ENCODE measurements at regions not wholly inside any gene's neighbourhood (a gene's known extent, or its start where the extent isn't known, plus 50 kb on each side); places are given as distances from the start of the nearest gene placed in this dataset.
A peak's percentile ranks its signal among the peaks of the same experiment; 100 is the strongest.

- DNase-seq = no peak
- H3K9me3 Mint-ChIP-seq = no peaks in the 10 kb centered on the region
- TF ChIP-seq CTCF (IDR thresholded peaks at IDR 0.05) = no peak
- no peaks in the 10 kb centered on the region for H3K36me3 Mint-ChIP-seq (ENCODE audit: low read depth)
- H3K27me3 Mint-ChIP-seq (ENCODE audit: insufficient read depth) = no peaks in the 10 kb centered on the region; the same call in 1 of the 2 replicates
- H3K27ac Mint-ChIP-seq = no peak overlapping the region
- H3K4me3 Mint-ChIP-seq = no peak overlapping the region
- peaks cover 81% of the 10 kb centered on the region for H3K4me1 Mint-ChIP-seq (ENCODE audit: low read depth)
These were observed 72.5 kb downstream of the COPS8 start for GRCh38 chr2:237158194-237158593.

- peak overlapping the region; percentile 78 for H3K27ac Mint-ChIP-seq
- H3K27me3 Mint-ChIP-seq (ENCODE audit: insufficient read depth) = no peaks in the 10 kb centered on the region; the same call in 1 of the 2 replicates
- H3K4me3 Mint-ChIP-seq = peak overlapping the region; percentile 4
- peak; percentile 33 for DNase-seq
- H3K4me1 Mint-ChIP-seq (ENCODE audit: low read depth) = peaks cover 82% of the 10 kb centered on the region
- H3K36me3 Mint-ChIP-seq (ENCODE audit: low read depth) = no peaks in the 10 kb centered on the region
- no peaks in the 10 kb centered on the region for H3K9me3 Mint-ChIP-seq
- TF ChIP-seq CTCF (IDR thresholded peaks at IDR 0.05) = no peak
These were observed 73.6 kb downstream of the COPS8 start for GRCh38 chr2:237159006-237159911.

- peaks cover 85% of the 10 kb centered on the region for H3K4me1 Mint-ChIP-seq (ENCODE audit: low read depth)
- no peaks in the 10 kb centered on the region for H3K9me3 Mint-ChIP-seq
These were observed 74.7 kb downstream of the COPS8 start for GRCh38 chr2:237160271-237160919.

GRCh38 chr2:237161189-237161588 is 75.5 kb downstream of the COPS8 start:
- Mint-ChIP-seq H3K4me3 (no peak overlapping the region), H3K9me3 (no peaks in the 10 kb centered on the region), H3K27me3 (ENCODE audit: insufficient read depth) (no peaks in the 10 kb centered on the region; the same call in none of the 2 replicates), H3K4me1 (ENCODE audit: low read depth) (peaks cover 85% of the 10 kb centered on the region), H3K27ac (no peak overlapping the region), H3K36me3 (ENCODE audit: low read depth) (no peaks in the 10 kb centered on the region)
- TF ChIP-seq CTCF (IDR thresholded peaks at IDR 0.05) = no peak
- DNase-seq = no peak

More at GRCh38 chr2:237160271-237160919, 74.7 kb downstream of the COPS8 start:
- H3K27me3 Mint-ChIP-seq (ENCODE audit: insufficient read depth) = no peaks in the 10 kb centered on the region; the same call in 1 of the 2 replicates
- H3K27ac Mint-ChIP-seq = no peak overlapping the region
- DNase-seq = no peak
- H3K4me3 Mint-ChIP-seq = no peak overlapping the region
- peak; percentile 17; the same call in 1 of the 2 replicates for TF ChIP-seq CTCF (IDR thresholded peaks at IDR 0.05)
- H3K36me3 Mint-ChIP-seq (ENCODE audit: low read depth) = no peaks in the 10 kb centered on the region

GRCh38 chr2:237162959-237163358 is 77.3 kb downstream of the COPS8 start:
- no peak for TF ChIP-seq CTCF (IDR thresholded peaks at IDR 0.05)
- Mint-ChIP-seq H3K36me3 (ENCODE audit: low read depth) (0 out of 2 replicates have a peak, but pooled peaks cover 2% of the 10 kb centered on the region), H3K27ac (no peak overlapping the region), H3K9me3 (no peaks in the 10 kb centered on the region), H3K4me3 (no peak overlapping the region), H3K4me1 (ENCODE audit: low read depth) (peaks cover 76% of the 10 kb centered on the region), H3K27me3 (ENCODE audit: insufficient read depth) (no peaks in the 10 kb centered on the region; the same call in 1 of the 2 replicates)
- no peak for DNase-seq

Data from HFFc6 (cell line).